Transverse colon (tissue), 3 donors: ENCODE measurements at regions not wholly inside any gene's neighbourhood (a gene's known extent, or its start where the extent isn't known, plus 50 kb on each side); places are given as distances from the start of the nearest gene placed in this dataset.

ENCODE experiments used
- CTCF ChIP-seq, 5 experiments: fragments of 200-600 bp in 3 of 5; fragments of 450-650 bp in 2 of 5; sonication (generic) in 3 of 5; IDR thresholded peaks; 1 replicate in 2 of 5; 2 replicates in 3 of 5; pipeline ENCODE4 v1.5.1; 2016 to 2017; ENCODE audit warnings: antibody characterized with exemption in 5 of 5, inconsistent platforms in 3 of 5, mild to moderate bottlenecking in 2 of 5, moderate library complexity in 1 of 5
- EP300 ChIP-seq: sonication (generic); formaldehyde crosslinking; IDR thresholded peaks from one replicate; pipeline ENCODE4 v1.6.1; 2017; ENCODE audit warnings: antibody characterized with exemption, low read depth
- POLR2A ChIP-seq: fragments of 450-650 bp; IDR thresholded peaks from one replicate; pipeline ENCODE4 v1.6.1; 2016; ENCODE audit warnings: antibody characterized with exemption, mild to moderate bottlenecking, moderate library complexity

- TF ChIP-seq POLR2A (no peak), EP300 (no peak), CTCF (IDR thresholded peaks at IDR 0.05) (no peak)
Observed at GRCh38 chr3:28068342-28068741, 173.1 kb upstream of the CMC1 start.
